GM12878 (cell line): ENCODE measurements at regions not wholly inside any gene's neighbourhood (a gene's known extent, or its start where the extent isn't known, plus 50 kb on each side); places are given as distances from the start of the nearest gene placed in this dataset.

ENCODE experiments used
- ATAC-seq: fragments of 200-7000 bp; cut with Tn5 transposase; 3 replicates; pipeline ENCODE4 v1.9.1; 2020; ENCODE audit warnings: mild to moderate bottlenecking, moderate library complexity
- BruUV-seq: library from RNA; stranded (reverse); fragments of 400-500 nt; replicated peaks from 2 replicates; lab custom pipeline; 2021; lab: Mats Ljungman, UMichigan
- CTCF ChIA-PET: fragments of 300-600 bp; sonication (Branson Sonifier 250); formaldehyde crosslinking; extraction: SDS; loops from one replicate; lab custom pipeline; 2021; ENCODE audit warnings: inconsistent platforms; lab: Yijun Ruan, JAX
- POLR2A ChIA-PET: fragments of 350-600 bp; formaldehyde crosslinking; extraction: SDS; loops from one replicate; lab custom pipeline; 2021; ENCODE audit warnings: inconsistent platforms; lab: Charles Lee
- RAD21 ChIA-PET: fragments of 300-600 bp; sonication (Branson Sonifier 250); formaldehyde crosslinking; loops from one replicate; lab custom pipeline; 2023; ENCODE audit warnings: antibody characterized with exemption; ENCODE audit not compliant: unreplicated experiment; lab: Charles Lee
- SMC1A ChIA-PET: fragments of 300-600 bp; sonication (Branson Sonifier 250); formaldehyde crosslinking; loops from one replicate; lab custom pipeline; 2023; ENCODE audit not compliant: unreplicated experiment, uncharacterized antibody; lab: Charles Lee
- DNase-seq: peaks from one replicate; pipeline ENCODE4 v3.0.0-alpha.2; 2011; ENCODE audit warnings: low read depth, low spot score
- FAIRE-seq: peaks from 3 replicates; lab custom pipeline; 2011; peaks lifted over from hg19 to GRCh38; lab: Jason Lieb, UNC
- H2AFZ ChIP-seq: 2 replicates; pipeline ENCODE4 v1.6.0; 2011; ENCODE audit warnings: low read depth, low read length, control low read depth; ENCODE audit not compliant: control insufficient read depth
- H3K27ac ChIP-seq: 2 replicates; pipeline ENCODE4 v1.5.1; 2011; ENCODE audit warnings: control low read depth; ENCODE audit not compliant: control insufficient read depth, insufficient read depth
- H3K27me3 ChIP-seq, 2 experiments: replicated peaks in 1 of 2; 2 replicates each; pipeline versions ENCODE4 v1.6.0 to v1.6.1; 2011; ENCODE audit warnings: low read length in 1 of 2; ENCODE audit not compliant: control insufficient read depth in 2 of 2, insufficient read depth in 2 of 2
- H3K36me3 ChIP-seq, 2 experiments: 2 replicates each; pipeline ENCODE4 v1.5.1; 2011; ENCODE audit warnings: low read length in 1 of 2; ENCODE audit not compliant: control insufficient read depth in 2 of 2, insufficient read depth in 2 of 2
- H3K4me1 ChIP-seq: 2 replicates; pipeline ENCODE4 v1.6.1; 2011; ENCODE audit warnings: mild to moderate bottlenecking, low read length, moderate library complexity, mixed read lengths; ENCODE audit not compliant: control insufficient read depth, insufficient read depth
- H3K4me2 ChIP-seq: 2 replicates; pipeline ENCODE4 v1.6.0; 2011; ENCODE audit warnings: control low read depth; ENCODE audit not compliant: control insufficient read depth, insufficient read depth
- H3K4me3 ChIP-seq: fragments of 200-600 bp; sonication (generic); 2 replicates; pipeline ENCODE4 v1.5.1; 2016
- H3K79me2 ChIP-seq: 2 replicates; pipeline ENCODE4 v1.6.0; 2011; ENCODE audit warnings: low read length; ENCODE audit not compliant: control insufficient read depth, insufficient read depth
- H3K9ac ChIP-seq: 2 replicates; pipeline ENCODE4 v1.8.0; 2011; ENCODE audit warnings: low read length, control low read depth, mixed read lengths; ENCODE audit not compliant: control insufficient read depth, insufficient read depth
- H3K9me3 ChIP-seq: replicated peaks from 3 replicates; pipeline ENCODE4 v1.5.1; 2011; ENCODE audit warnings: mild to moderate bottlenecking, low read length; ENCODE audit not compliant: control insufficient read depth, insufficient read depth
- H4K20me1 ChIP-seq: 2 replicates; pipeline ENCODE4 v1.6.0; 2011; ENCODE audit not compliant: control insufficient read depth, insufficient read depth
- CBX3 ChIP-seq: fragments of 200-600 bp; sonication (generic); IDR thresholded peaks from 2 replicates; pipeline ENCODE4 v1.6.1; 2016; ENCODE audit warnings: low read depth, borderline replicate concordance
- CBX5 ChIP-seq: sonication (generic); IDR thresholded peaks from 2 replicates; pipeline ENCODE4 v1.6.1; 2016; ENCODE audit warnings: low read depth, moderate library complexity, mild to moderate bottlenecking, inconsistent platforms
- CEBPB ChIP-seq, 2 experiments: fragments of 150-350 bp in 1 of 2; IDR thresholded peaks; 2 replicates each; pipeline ENCODE4 v1.6.1; 2012 to 2014; ENCODE audit warnings: low read depth in 2 of 2, low read length in 2 of 2, borderline replicate concordance in 1 of 2, inconsistent platforms in 1 of 2
- CHD2 ChIP-seq: IDR thresholded peaks from 2 replicates; pipeline ENCODE4 v1.6.1; 2011; ENCODE audit warnings: low read depth, low read length, improper control_type of control experiment, borderline replicate concordance
- CREB1 ChIP-seq: IDR thresholded peaks from 2 replicates; pipeline ENCODE4 v1.6.1; 2012; ENCODE audit warnings: low read depth, mild to moderate bottlenecking, inconsistent platforms
- DPF2 ChIP-seq: fragments of 450-650 bp; IDR thresholded peaks from 2 replicates; pipeline ENCODE4 v1.6.1; 2017; ENCODE audit warnings: mild to moderate bottlenecking
- EZH2 ChIP-seq: IDR thresholded peaks from 2 replicates; pipeline ENCODE4 v1.6.1; 2012; ENCODE audit warnings: low read depth, mild to moderate bottlenecking, control low read depth, inconsistent platforms, low read length, borderline replicate concordance; ENCODE audit not compliant: control insufficient read depth
- KLF5 ChIP-seq: fragments of 450-650 bp; IDR thresholded peaks from 2 replicates; pipeline ENCODE4 v1.6.1; 2014; ENCODE audit warnings: mild to moderate bottlenecking; ENCODE audit not compliant: partially characterized antibody
- MTA3 ChIP-seq: IDR thresholded peaks from 2 replicates; pipeline ENCODE4 v1.6.1; 2012; ENCODE audit warnings: low read length, inconsistent platforms, borderline replicate concordance
- POLR2AphosphoS5 ChIP-seq: IDR thresholded peaks from 2 replicates; pipeline ENCODE4 v1.6.1; 2011; ENCODE audit warnings: mild to moderate bottlenecking, low read length, inconsistent platforms
- SMAD5 ChIP-seq: IDR thresholded peaks from 2 replicates; pipeline ENCODE4 v1.6.1; 2016; ENCODE audit warnings: antibody characterized with exemption, low read depth
- SREBF2 ChIP-seq: IDR thresholded peaks from 2 replicates; pipeline ENCODE4 v1.6.1; 2012; ENCODE audit warnings: mild to moderate bottlenecking, low read length
- STAT1 ChIP-seq: fragments of 450-650 bp; conservative IDR thresholded peaks from 2 replicates; pipeline ENCODE4 v1.6.1; 2014; ENCODE audit warnings: antibody characterized with exemption, mild to moderate bottlenecking
- ZNF274 ChIP-seq: IDR thresholded peaks from one replicate; pipeline ENCODE4 v1.8.0; 2011; ENCODE audit not compliant: insufficient read length, insufficient read depth
- WGBS: methylation state at CpG from one replicate; pipeline ENCODE4 v1.1.6; 2016; ENCODE audit warnings: low lambda C conversion rate; ENCODE audit not compliant: insufficient replicate concordance, insufficient coverage; ENCODE audit errors: missing lambda C conversion rate; 5-methylcytosine and 5-hydroxymethylcytosine counted together
- in situ Hi-C: fragments of 300-500 bp; cut with MboI; formaldehyde crosslinking; loops from 9 replicates; pipeline ENCODE4 v1.14.3; 2018; ENCODE audit warnings: mixed read lengths
- intact Hi-C: fragments of 100-400 bp; cut with micrococcal nuclease; formaldehyde crosslinking; loops from one replicate; pipeline ENCODE4 v1.14.2; 2022; ENCODE audit not compliant: unreplicated experiment
- TF ChIP-seq, protein P1 (sequence below): IDR thresholded peaks from 2 replicates; pipeline ENCODE4 v1.6.1; 2012; ENCODE audit warnings: mild to moderate bottlenecking, low read depth, low read length
- TF ChIP-seq, protein P2 (sequence below): fragments of 150-350 bp; IDR thresholded peaks from 2 replicates; pipeline ENCODE4 v1.6.1; 2016; ENCODE audit warnings: low read depth, low read length

DNA sequence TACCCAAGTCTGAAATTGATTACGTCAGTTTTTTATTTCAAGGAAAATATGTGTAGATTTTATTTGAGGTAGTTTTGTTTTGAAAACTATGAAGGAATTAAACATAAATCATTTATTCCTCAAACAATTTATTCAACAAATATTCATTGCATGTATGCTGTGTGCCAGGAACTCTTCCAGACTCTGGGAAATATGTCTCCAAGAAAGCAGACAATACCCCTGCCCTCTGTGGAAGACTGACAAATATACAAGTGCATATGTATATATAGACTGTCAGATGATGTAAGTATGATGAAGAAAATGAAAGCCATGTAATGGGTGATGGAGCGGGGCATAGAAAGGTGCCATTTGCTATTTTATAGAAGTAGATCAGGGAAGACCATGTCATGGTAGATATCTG lies 889.5 kb downstream of the USP25 start:
- FAIRE-seq (no peak), DNase-seq (no peak), ATAC-seq (no peak)
- ChIA-PET CTCF (no interaction called here), POLR2A (no interaction called here), SMC1A (no interaction called here), RAD21 (no interaction called here)
- Histone ChIP-seq H3K4me1 (no peaks in the 10 kb centered on the region), H3K9me3 (no peaks in the 10 kb centered on the region), H3K4me2 (no peak overlapping the region), H3K9ac (no peak overlapping the region), H3K4me3 (no peak overlapping the region), H3K36me3 (no peaks in the 10 kb centered on the region), H3K27me3 (no peaks in the 10 kb centered on the region), H3K27ac (no peak overlapping the region), H3K79me2 (no peaks in the 10 kb centered on the region), H2AFZ (no peak overlapping the region), H4K20me1 (no peaks in the 10 kb centered on the region)
- intact Hi-C loops: no loop called here
- in situ Hi-C loops: no loop called here
- TF ChIP-seq, protein P1, sequence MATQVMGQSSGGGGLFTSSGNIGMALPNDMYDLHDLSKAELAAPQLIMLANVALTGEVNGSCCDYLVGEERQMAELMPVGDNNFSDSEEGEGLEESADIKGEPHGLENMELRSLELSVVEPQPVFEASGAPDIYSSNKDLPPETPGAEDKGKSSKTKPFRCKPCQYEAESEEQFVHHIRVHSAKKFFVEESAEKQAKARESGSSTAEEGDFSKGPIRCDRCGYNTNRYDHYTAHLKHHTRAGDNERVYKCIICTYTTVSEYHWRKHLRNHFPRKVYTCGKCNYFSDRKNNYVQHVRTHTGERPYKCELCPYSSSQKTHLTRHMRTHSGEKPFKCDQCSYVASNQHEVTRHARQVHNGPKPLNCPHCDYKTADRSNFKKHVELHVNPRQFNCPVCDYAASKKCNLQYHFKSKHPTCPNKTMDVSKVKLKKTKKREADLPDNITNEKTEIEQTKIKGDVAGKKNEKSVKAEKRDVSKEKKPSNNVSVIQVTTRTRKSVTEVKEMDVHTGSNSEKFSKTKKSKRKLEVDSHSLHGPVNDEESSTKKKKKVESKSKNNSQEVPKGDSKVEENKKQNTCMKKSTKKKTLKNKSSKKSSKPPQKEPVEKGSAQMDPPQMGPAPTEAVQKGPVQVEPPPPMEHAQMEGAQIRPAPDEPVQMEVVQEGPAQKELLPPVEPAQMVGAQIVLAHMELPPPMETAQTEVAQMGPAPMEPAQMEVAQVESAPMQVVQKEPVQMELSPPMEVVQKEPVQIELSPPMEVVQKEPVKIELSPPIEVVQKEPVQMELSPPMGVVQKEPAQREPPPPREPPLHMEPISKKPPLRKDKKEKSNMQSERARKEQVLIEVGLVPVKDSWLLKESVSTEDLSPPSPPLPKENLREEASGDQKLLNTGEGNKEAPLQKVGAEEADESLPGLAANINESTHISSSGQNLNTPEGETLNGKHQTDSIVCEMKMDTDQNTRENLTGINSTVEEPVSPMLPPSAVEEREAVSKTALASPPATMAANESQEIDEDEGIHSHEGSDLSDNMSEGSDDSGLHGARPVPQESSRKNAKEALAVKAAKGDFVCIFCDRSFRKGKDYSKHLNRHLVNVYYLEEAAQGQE: no peak
- TF ChIP-seq CREB1 (no peak), EZH2 (no peak), KLF5 (no peak), STAT1 (no peak), MTA3 (no peak), DPF2 (no peak), CHD2 (no peak), POLR2AphosphoS5 (no peak), CBX5 (no peak), CBX3 (no peak), SMAD5 (no peak), SREBF2 (no peak), ZNF274 (no peak), CEBPB (IDR thresholded peaks at IDR 0.05; ENCODE audit: borderline replicate concordance in 1 of 2, low read depth in 2 of 2, low read length in 2 of 2) (no peak)
- TF ChIP-seq, protein P2, sequence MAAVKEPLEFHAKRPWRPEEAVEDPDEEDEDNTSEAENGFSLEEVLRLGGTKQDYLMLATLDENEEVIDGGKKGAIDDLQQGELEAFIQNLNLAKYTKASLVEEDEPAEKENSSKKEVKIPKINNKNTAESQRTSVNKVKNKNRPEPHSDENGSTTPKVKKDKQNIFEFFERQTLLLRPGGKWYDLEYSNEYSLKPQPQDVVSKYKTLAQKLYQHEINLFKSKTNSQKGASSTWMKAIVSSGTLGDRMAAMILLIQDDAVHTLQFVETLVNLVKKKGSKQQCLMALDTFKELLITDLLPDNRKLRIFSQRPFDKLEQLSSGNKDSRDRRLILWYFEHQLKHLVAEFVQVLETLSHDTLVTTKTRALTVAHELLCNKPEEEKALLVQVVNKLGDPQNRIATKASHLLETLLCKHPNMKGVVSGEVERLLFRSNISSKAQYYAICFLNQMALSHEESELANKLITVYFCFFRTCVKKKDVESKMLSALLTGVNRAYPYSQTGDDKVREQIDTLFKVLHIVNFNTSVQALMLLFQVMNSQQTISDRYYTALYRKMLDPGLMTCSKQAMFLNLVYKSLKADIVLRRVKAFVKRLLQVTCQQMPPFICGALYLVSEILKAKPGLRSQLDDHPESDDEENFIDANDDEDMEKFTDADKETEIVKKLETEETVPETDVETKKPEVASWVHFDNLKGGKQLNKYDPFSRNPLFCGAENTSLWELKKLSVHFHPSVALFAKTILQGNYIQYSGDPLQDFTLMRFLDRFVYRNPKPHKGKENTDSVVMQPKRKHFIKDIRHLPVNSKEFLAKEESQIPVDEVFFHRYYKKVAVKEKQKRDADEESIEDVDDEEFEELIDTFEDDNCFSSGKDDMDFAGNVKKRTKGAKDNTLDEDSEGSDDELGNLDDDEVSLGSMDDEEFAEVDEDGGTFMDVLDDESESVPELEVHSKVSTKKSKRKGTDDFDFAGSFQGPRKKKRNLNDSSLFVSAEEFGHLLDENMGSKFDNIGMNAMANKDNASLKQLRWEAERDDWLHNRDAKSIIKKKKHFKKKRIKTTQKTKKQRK: no peak
- no TSS peak for BruUV-seq
- WGBS: 0% methylated on average over 2 of the region's 2 CpGs
